ENCODE measurements at regions not wholly inside any gene's neighbourhood (a gene's known extent, or its start where the extent isn't known, plus 50 kb on each side); places are given as distances from the start of the nearest gene placed in this dataset.

GRCh38 chr12:4160314-4161040 lies 113.1 kb upstream of the CCND2 start:
- no peak for ATAC-seq
- WGBS, 2 donors = 87 to 92% methylated on average over 2 of the region's 2 CpGs
- no peaks in the 10 kb centered on the region for H3K9me3 ChIP-seq
- H3K27me3 ChIP-seq = no peaks in the 10 kb centered on the region
- TF ChIP-seq, protein P1, sequence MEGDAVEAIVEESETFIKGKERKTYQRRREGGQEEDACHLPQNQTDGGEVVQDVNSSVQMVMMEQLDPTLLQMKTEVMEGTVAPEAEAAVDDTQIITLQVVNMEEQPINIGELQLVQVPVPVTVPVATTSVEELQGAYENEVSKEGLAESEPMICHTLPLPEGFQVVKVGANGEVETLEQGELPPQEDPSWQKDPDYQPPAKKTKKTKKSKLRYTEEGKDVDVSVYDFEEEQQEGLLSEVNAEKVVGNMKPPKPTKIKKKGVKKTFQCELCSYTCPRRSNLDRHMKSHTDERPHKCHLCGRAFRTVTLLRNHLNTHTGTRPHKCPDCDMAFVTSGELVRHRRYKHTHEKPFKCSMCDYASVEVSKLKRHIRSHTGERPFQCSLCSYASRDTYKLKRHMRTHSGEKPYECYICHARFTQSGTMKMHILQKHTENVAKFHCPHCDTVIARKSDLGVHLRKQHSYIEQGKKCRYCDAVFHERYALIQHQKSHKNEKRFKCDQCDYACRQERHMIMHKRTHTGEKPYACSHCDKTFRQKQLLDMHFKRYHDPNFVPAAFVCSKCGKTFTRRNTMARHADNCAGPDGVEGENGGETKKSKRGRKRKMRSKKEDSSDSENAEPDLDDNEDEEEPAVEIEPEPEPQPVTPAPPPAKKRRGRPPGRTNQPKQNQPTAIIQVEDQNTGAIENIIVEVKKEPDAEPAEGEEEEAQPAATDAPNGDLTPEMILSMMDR (IDR thresholded peaks at IDR 0.05) = no peak
- H3K27ac ChIP-seq = no peak overlapping the region
- H3K4me1 ChIP-seq = no peaks in the 10 kb centered on the region
- FAIRE-seq = no peak
- intact Hi-C loops (cut with DNase I) = no loop called here
- no peak for DNase-seq
- no peak overlapping the region for H3K4me3 ChIP-seq
- H3K36me3 ChIP-seq = no peaks in the 10 kb centered on the region

- FAIRE-seq = no peak
These were observed 113.7 kb upstream of the CCND2 start for GRCh38 chr12:4159851-4160250.

DNA sequence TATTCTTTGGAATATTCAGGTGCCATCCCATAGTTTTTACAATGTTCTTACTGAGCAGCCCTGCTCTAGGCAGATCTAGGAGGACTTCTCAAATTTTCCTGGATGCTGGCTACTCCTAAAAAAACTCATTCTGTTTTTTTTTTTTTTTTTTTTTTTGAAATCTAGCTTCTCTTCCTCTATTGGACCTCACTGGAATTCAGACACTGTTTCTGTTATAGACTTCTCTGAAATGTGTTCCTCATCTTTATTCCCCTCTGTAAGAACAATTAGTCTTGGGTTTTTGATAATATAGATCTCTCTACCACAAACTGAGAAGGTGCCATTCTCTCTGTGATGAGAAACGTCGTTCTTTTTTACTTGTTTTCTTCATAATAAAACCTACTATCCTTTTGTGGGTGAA lies 115.3 kb upstream of the CCND2 start:
- H3K36me3 ChIP-seq = no peaks in the 10 kb centered on the region
- H3K27me3 ChIP-seq = no peaks in the 10 kb centered on the region
- WGBS, 2 donors = 85 to 94% methylated on average over 2 of the region's 2 CpGs
- DNase-seq (no peak), FAIRE-seq (no peak), ATAC-seq (no peak)
- intact Hi-C loops (cut with DNase I) = no loop called here
- TF ChIP-seq, protein P1 (IDR thresholded peaks at IDR 0.05) = no peak
- H3K27ac ChIP-seq = no peak overlapping the region
- H3K9me3 ChIP-seq = no peaks in the 10 kb centered on the region
- H3K4me3 ChIP-seq = no peak overlapping the region
- H3K4me1 ChIP-seq = no peaks in the 10 kb centered on the region

More at GRCh38 chr12:4159851-4160250, 113.7 kb upstream of the CCND2 start:
- TF ChIP-seq, protein P1 (IDR thresholded peaks at IDR 0.05) = no peak
- Histone ChIP-seq H3K36me3 (no peaks in the 10 kb centered on the region), H3K9me3 (no peaks in the 10 kb centered on the region), H3K4me1 (no peaks in the 10 kb centered on the region), H3K4me3 (no peak overlapping the region), H3K27me3 (no peaks in the 10 kb centered on the region), H3K27ac (no peak overlapping the region)
- WGBS, 2 donors = 92 to 93% methylated on average over 2 of the region's 2 CpGs
- intact Hi-C loops (cut with DNase I) = no loop called here
- DNase-seq (no peak), ATAC-seq (no peak)

DNA sequence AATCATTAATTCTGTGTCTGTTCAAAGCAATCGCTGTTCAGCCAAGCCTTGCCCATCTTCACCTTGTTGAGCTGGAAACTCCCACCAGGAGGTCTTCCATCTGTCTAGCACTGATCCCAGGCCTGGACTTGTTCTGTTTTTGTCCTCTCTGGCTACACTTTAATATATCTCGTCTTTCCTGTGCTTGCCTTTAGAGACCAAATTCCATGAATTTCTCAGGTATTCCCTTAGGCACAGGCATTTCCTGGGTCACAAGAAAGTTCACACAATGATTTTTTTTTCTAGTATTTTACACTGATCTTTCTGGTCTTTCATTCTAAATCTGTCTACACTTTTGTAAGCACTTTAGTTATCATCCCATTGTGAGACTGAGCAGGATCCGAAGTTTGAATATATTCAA lies 116.4 kb upstream of the CCND2 start:
- FAIRE-seq (no peak), ATAC-seq (no peak), DNase-seq (no peak)
- Histone ChIP-seq H3K27me3 (no peaks in the 10 kb centered on the region), H3K9me3 (no peaks in the 10 kb centered on the region), H3K27ac (no peak overlapping the region), H3K36me3 (no peaks in the 10 kb centered on the region), H3K4me3 (no peak overlapping the region), H3K4me1 (no peaks in the 10 kb centered on the region)
- intact Hi-C loops (cut with DNase I) = no loop called here
- TF ChIP-seq, protein P1 (IDR thresholded peaks at IDR 0.05) = no peak
- 81 to 82% methylated on average over 3 of the region's 3 CpGs for WGBS, 2 donors

GRCh38 chr12:4156317-4156716 lies 117.2 kb upstream of the CCND2 start:
- no peak for DNase-seq
- Histone ChIP-seq H3K36me3 (no peaks in the 10 kb centered on the region), H3K4me1 (no peaks in the 10 kb centered on the region), H3K27me3 (no peaks in the 10 kb centered on the region), H3K4me3 (no peak overlapping the region), H3K27ac (no peak overlapping the region), H3K9me3 (no peaks in the 10 kb centered on the region)
- FAIRE-seq = no peak
- no peak for ATAC-seq
- TF ChIP-seq, protein P1 (IDR thresholded peaks at IDR 0.05) = no peak
- WGBS, 2 donors = 88 to 90% methylated on average over 2 of the region's 2 CpGs
- intact Hi-C loops (cut with DNase I) = no loop called here

Measured in pancreas (tissue), 10 donors.